Mesenchymal stem cell (in vitro differentiated cells and primary cell): ENCODE measurements at regions not wholly inside any gene's neighbourhood (a gene's known extent, or its start where the extent isn't known, plus 50 kb on each side); places are given as distances from the start of the nearest gene placed in this dataset. TPM values are rescaled to one million over a fixed set of nuclear protein-coding genes. Genes with fewer than 3 reads are reported as not detected.
A peak's percentile ranks its signal among the peaks of the same experiment; 100 is the strongest.
"Not testable (repeated sequence)": the region's sequence is repeated elsewhere in the genome, so short reads cannot be mapped to it uniquely, and the experiment has no call there.

Experiments
- DNase-seq: peaks from one replicate; pipeline ENCODE4 v3.0.0-alpha.2; 2013
- H2AFZ ChIP-seq: one replicate; pipeline ENCODE4 v1.6.1; 2013; ENCODE audit warnings: low read depth, mild to moderate bottlenecking, control low read depth, inconsistent platforms, low read length, moderate library complexity
- H2AK5ac ChIP-seq: 2 replicates; pipeline ENCODE4 v1.6.1; 2013; ENCODE audit warnings: low read length, moderate library complexity, mild to moderate bottlenecking, inconsistent platforms; ENCODE audit not compliant: severe bottlenecking
- H2BK120ac ChIP-seq: one replicate; pipeline ENCODE4 v1.6.1; 2013; ENCODE audit warnings: low read depth, mild to moderate bottlenecking, inconsistent platforms, low read length, moderate library complexity
- H2BK12ac ChIP-seq, 2 experiments: one replicate each; pipeline ENCODE4 v1.6.1; 2013; ENCODE audit warnings: inconsistent platforms in 2 of 2, low read length in 2 of 2, mild to moderate bottlenecking in 2 of 2, moderate library complexity in 2 of 2, control low read depth in 1 of 2
- H2BK15ac ChIP-seq: one replicate; pipeline ENCODE4 v1.6.1; 2013; ENCODE audit warnings: mild to moderate bottlenecking, low read depth, inconsistent platforms; ENCODE audit not compliant: poor library complexity, severe bottlenecking
- H2BK5ac ChIP-seq: 2 replicates; pipeline ENCODE4 v1.6.1; 2013; ENCODE audit warnings: low read depth, mild to moderate bottlenecking, low read length, control low read depth, inconsistent platforms; ENCODE audit not compliant: poor library complexity, severe bottlenecking
- H3K14ac ChIP-seq, 2 experiments: one replicate each; pipeline ENCODE4 v1.6.1; 2013; ENCODE audit warnings: inconsistent platforms in 2 of 2, low read length in 2 of 2, control low read depth in 1 of 2, mild to moderate bottlenecking in 1 of 2, moderate library complexity in 1 of 2
- H3K18ac ChIP-seq, 2 experiments: one replicate each; pipeline ENCODE4 v1.6.1; 2013; ENCODE audit warnings: inconsistent platforms in 2 of 2, low read length in 2 of 2, control low read depth in 1 of 2, low read depth in 1 of 2, mild to moderate bottlenecking in 1 of 2
- H3K23ac ChIP-seq, 2 experiments: one replicate each; pipeline ENCODE4 v1.6.1; 2013; ENCODE audit warnings: inconsistent platforms in 2 of 2, low read length in 2 of 2, mild to moderate bottlenecking in 2 of 2, moderate library complexity in 2 of 2, control low read depth in 1 of 2
- H3K27ac ChIP-seq: 2 replicates; pipeline ENCODE4 v1.5.1; 2013; ENCODE audit warnings: mild to moderate bottlenecking, moderate library complexity, low read length, control low read depth, inconsistent platforms; ENCODE audit not compliant: poor library complexity, severe bottlenecking
- H3K27me3 ChIP-seq, 2 experiments: 2 replicates each; pipeline versions ENCODE4 v1.6.1 to v1.7.0; 2013; ENCODE audit warnings: low read length in 2 of 2, mild to moderate bottlenecking in 2 of 2, moderate library complexity in 2 of 2, control low read depth in 1 of 2, inconsistent platforms in 1 of 2; ENCODE audit not compliant: control insufficient read depth in 1 of 2, insufficient read depth in 1 of 2
- H3K36me3 ChIP-seq, 2 experiments: 2 replicates each; pipeline versions ENCODE4 v1.6.1 to v1.7.0; 2013; ENCODE audit warnings: low read length in 2 of 2, control low read depth in 1 of 2, inconsistent platforms in 1 of 2, low read depth in 1 of 2, mild to moderate bottlenecking in 1 of 2; ENCODE audit not compliant: insufficient read depth in 2 of 2, control insufficient read depth in 1 of 2
- H3K4ac ChIP-seq, 2 experiments: one replicate each; pipeline ENCODE4 v1.6.1; 2013; ENCODE audit warnings: inconsistent platforms in 2 of 2, low read length in 2 of 2, mild to moderate bottlenecking in 2 of 2, moderate library complexity in 2 of 2, control low read depth in 1 of 2, low read depth in 1 of 2
- H3K4me1 ChIP-seq: 2 replicates; pipeline ENCODE4 v1.6.1; 2013; ENCODE audit warnings: low read depth, low read length, control low read depth; ENCODE audit not compliant: control insufficient read depth, insufficient read depth
- H3K4me2 ChIP-seq: 2 replicates; pipeline ENCODE4 v1.6.1; 2013; ENCODE audit warnings: low read length, mild to moderate bottlenecking, inconsistent platforms; ENCODE audit not compliant: poor library complexity, severe bottlenecking
- H3K4me3 ChIP-seq, 2 experiments: 2 replicates each; pipeline versions ENCODE4 v1.5.1 to v1.7.0; 2013; ENCODE audit warnings: low read length in 2 of 2, mild to moderate bottlenecking in 2 of 2, control low read depth in 1 of 2, low read depth in 1 of 2; ENCODE audit not compliant: insufficient read depth in 1 of 2
- H3K79me1 ChIP-seq: replicated peaks from 2 replicates; pipeline ENCODE4 v1.6.1; 2013; ENCODE audit warnings: mild to moderate bottlenecking, control low read depth, low read length, inconsistent platforms; ENCODE audit not compliant: poor library complexity, severe bottlenecking
- H3K9ac ChIP-seq: 2 replicates; pipeline ENCODE4 v1.7.0; 2013; ENCODE audit warnings: mild to moderate bottlenecking, low read length, moderate library complexity
- H3K9me3 ChIP-seq: 2 replicates; pipeline ENCODE4 v1.7.0; 2013; ENCODE audit warnings: mild to moderate bottlenecking, low read length; ENCODE audit not compliant: control insufficient read depth
- H4K8ac ChIP-seq: one replicate; pipeline ENCODE4 v1.6.1; 2013; ENCODE audit warnings: inconsistent platforms, mild to moderate bottlenecking, low read length, moderate library complexity
- H4K91ac ChIP-seq: one replicate; pipeline ENCODE4 v1.6.1; 2013; ENCODE audit warnings: mild to moderate bottlenecking, low read length, inconsistent platforms
- WGBS: methylation state at CpG from one replicate; pipeline ENCODE4 v1.1.7; 2013; ENCODE audit warnings: mixed read lengths; 5-methylcytosine and 5-hydroxymethylcytosine counted together
- small RNA-seq: library from polyadenylated mRNA; stranded (forward); fragments of <200 nt; extraction: miRNeasy Mini kit (QIAGEN cat#:217004); gene quantifications from one replicate; pipeline ENCODE3, GENCODE V24; 2013; ENCODE audit warnings: low read depth

DNA sequence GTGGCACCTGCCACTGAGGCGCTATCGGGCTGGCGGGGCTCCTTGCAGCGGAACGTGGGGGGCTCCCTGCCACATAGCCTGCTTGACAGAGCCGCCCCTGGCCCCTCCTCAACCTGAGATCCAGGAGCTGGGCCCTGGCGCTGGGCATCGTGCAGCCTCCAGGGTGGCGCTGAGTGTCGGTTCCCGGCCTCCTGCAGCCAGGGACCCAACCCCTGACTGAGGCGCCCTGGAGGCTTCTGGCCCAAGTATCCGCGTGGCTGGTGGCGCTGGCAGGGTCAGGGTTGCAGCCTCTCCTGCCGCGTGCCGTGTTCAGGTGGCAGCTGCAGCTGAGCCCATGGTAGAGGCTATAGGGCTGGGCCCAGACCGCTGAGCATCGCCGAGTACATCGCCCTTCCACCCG is 582.6 kb downstream of the ANKRD30B start:
- not testable (repeated sequence) for H3K36me3 ChIP-seq, H2BK12ac ChIP-seq, H4K8ac ChIP-seq, H3K18ac ChIP-seq, H2AK5ac ChIP-seq, H3K4ac ChIP-seq, H4K91ac ChIP-seq, H3K79me1 ChIP-seq, H3K14ac ChIP-seq, DNase-seq, H3K4me1 ChIP-seq, H2BK120ac ChIP-seq, H2AFZ ChIP-seq, H3K9me3 ChIP-seq, H2BK5ac ChIP-seq, H3K4me3 ChIP-seq, H3K9ac ChIP-seq, H3K27me3 ChIP-seq, H2BK15ac ChIP-seq, H3K23ac ChIP-seq, H3K4me2 ChIP-seq, H3K27ac ChIP-seq
- WGBS = 91% methylated on average over 22 of the region's 23 CpGs

DNA sequence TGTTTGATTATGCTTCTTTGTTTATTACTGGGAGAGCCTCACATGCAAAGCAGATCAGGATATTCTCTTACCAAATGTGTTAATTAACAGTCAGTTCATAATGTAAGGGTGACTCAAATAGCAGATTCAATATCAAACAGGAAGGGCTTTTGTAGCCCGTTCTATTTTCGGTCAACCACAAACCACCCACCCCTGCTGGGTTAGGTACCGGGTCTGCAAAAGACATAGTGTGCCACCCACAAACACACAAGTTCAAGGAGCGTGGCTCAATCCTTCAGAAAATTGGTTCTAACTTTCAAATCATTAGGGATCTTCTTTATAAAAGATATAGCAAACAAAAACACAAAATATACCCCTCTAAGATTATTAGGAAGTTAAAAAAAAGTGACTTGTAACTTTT is 627.7 kb downstream of the ANKRD30B start:
- WGBS = no CpG with 5 or more reads among the region's 4 CpGs
- not testable (repeated sequence) for H3K36me3 ChIP-seq, DNase-seq, H2AK5ac ChIP-seq, H3K4me2 ChIP-seq, H4K8ac ChIP-seq, H3K9ac ChIP-seq, H3K27me3 ChIP-seq, H3K14ac ChIP-seq, H2AFZ ChIP-seq, H3K27ac ChIP-seq, H3K9me3 ChIP-seq, H4K91ac ChIP-seq, H3K23ac ChIP-seq, H3K4me3 ChIP-seq, H2BK15ac ChIP-seq, H3K18ac ChIP-seq, H2BK5ac ChIP-seq, H2BK120ac ChIP-seq, H3K79me1 ChIP-seq, H2BK12ac ChIP-seq, H3K4ac ChIP-seq, H3K4me1 ChIP-seq

- H3K4me2 ChIP-seq, H3K27ac ChIP-seq, H3K9ac ChIP-seq, H3K4ac ChIP-seq, H2BK15ac ChIP-seq, H3K79me1 ChIP-seq, H3K4me3 ChIP-seq, H2AFZ ChIP-seq, H3K14ac ChIP-seq, H2BK12ac ChIP-seq, H2BK5ac ChIP-seq, H3K4me1 ChIP-seq, H2AK5ac ChIP-seq, H2BK120ac ChIP-seq, H4K8ac ChIP-seq, H3K18ac ChIP-seq, H4K91ac ChIP-seq, H3K23ac ChIP-seq, H3K36me3 ChIP-seq, H3K27me3 ChIP-seq: not testable (repeated sequence)
- peak; percentile 2 for DNase-seq
- 44% methylated on average over 4 of the region's 4 CpGs for WGBS
- peaks cover 24% of the 10 kb centered on the region for H3K9me3 ChIP-seq
Measured at GRCh38 chr18:15407874-15408273, 659.9 kb downstream of the ANKRD30B start.

Small RNAs in the stretch of these regions (small RNA-seq; reads per million reads assigned to genes)
- not detected for gene RNU6-721P
